ENCODE measurements at regions not wholly inside any gene's neighbourhood (a gene's known extent, or its start where the extent isn't known, plus 50 kb on each side); places are given as distances from the start of the nearest gene placed in this dataset.

GRCh38 chr11:22133776-22134175, 59.1 kb upstream of the ANO5 start (continued):
- TF ChIP-seq, protein P1, sequence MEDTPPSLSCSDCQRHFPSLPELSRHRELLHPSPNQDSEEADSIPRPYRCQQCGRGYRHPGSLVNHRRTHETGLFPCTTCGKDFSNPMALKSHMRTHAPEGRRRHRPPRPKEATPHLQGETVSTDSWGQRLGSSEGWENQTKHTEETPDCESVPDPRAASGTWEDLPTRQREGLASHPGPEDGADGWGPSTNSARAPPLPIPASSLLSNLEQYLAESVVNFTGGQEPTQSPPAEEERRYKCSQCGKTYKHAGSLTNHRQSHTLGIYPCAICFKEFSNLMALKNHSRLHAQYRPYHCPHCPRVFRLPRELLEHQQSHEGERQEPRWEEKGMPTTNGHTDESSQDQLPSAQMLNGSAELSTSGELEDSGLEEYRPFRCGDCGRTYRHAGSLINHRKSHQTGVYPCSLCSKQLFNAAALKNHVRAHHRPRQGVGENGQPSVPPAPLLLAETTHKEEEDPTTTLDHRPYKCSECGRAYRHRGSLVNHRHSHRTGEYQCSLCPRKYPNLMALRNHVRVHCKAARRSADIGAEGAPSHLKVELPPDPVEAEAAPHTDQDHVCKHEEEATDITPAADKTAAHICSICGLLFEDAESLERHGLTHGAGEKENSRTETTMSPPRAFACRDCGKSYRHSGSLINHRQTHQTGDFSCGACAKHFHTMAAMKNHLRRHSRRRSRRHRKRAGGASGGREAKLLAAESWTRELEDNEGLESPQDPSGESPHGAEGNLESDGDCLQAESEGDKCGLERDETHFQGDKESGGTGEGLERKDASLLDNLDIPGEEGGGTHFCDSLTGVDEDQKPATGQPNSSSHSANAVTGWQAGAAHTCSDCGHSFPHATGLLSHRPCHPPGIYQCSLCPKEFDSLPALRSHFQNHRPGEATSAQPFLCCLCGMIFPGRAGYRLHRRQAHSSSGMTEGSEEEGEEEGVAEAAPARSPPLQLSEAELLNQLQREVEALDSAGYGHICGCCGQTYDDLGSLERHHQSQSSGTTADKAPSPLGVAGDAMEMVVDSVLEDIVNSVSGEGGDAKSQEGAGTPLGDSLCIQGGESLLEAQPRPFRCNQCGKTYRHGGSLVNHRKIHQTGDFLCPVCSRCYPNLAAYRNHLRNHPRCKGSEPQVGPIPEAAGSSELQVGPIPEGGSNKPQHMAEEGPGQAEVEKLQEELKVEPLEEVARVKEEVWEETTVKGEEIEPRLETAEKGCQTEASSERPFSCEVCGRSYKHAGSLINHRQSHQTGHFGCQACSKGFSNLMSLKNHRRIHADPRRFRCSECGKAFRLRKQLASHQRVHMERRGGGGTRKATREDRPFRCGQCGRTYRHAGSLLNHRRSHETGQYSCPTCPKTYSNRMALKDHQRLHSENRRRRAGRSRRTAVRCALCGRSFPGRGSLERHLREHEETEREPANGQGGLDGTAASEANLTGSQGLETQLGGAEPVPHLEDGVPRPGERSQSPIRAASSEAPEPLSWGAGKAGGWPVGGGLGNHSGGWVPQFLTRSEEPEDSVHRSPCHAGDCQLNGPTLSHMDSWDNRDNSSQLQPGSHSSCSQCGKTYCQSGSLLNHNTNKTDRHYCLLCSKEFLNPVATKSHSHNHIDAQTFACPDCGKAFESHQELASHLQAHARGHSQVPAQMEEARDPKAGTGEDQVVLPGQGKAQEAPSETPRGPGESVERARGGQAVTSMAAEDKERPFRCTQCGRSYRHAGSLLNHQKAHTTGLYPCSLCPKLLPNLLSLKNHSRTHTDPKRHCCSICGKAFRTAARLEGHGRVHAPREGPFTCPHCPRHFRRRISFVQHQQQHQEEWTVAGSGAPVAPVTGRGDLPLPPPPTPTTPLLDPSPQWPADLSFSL (CRISPR knock-in tag; IDR thresholded peaks at IDR 0.05): no peak
- TF ChIP-seq SMAD1 (CRISPR knock-in tag; IDR thresholded peaks at IDR 0.05; ENCODE audit: borderline replicate concordance, low read depth) (no peak), FOSL2 (CRISPR knock-in tag; IDR thresholded peaks at IDR 0.05) (no peak), NFATC3 (CRISPR knock-in tag; IDR thresholded peaks at IDR 0.05) (no peak), CCAR2 (optimal IDR thresholded peaks at IDR 0.05; ENCODE audit: low read depth, low read length) (no peak), ZNF562 (CRISPR knock-in tag; IDR thresholded peaks at IDR 0.05; ENCODE audit: borderline replicate concordance) (no peak), ZFP36L1 (CRISPR knock-in tag; IDR thresholded peaks at IDR 0.05) (no peak), ZNF354B (CRISPR knock-in tag; IDR thresholded peaks at IDR 0.05) (no peak), ZNF282 (IDR thresholded peaks at IDR 0.05; ENCODE audit: partially characterized antibody) (no peak), ATF1 (CRISPR knock-in tag; IDR thresholded peaks at IDR 0.05) (no peak)
- TF ChIP-seq, protein P2, sequence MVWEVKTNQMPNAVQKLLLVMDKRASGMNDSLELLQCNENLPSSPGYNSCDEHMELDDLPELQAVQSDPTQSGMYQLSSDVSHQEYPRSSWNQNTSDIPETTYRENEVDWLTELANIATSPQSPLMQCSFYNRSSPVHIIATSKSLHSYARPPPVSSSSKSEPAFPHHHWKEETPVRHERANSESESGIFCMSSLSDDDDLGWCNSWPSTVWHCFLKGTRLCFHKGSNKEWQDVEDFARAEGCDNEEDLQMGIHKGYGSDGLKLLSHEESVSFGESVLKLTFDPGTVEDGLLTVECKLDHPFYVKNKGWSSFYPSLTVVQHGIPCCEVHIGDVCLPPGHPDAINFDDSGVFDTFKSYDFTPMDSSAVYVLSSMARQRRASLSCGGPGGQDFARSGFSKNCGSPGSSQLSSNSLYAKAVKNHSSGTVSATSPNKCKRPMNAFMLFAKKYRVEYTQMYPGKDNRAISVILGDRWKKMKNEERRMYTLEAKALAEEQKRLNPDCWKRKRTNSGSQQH (CRISPR knock-in tag; IDR thresholded peaks at IDR 0.05; ENCODE audit: low read depth): no peak
